ENCODE measurements at regions not wholly inside any gene's neighbourhood (a gene's known extent, or its start where the extent isn't known, plus 50 kb on each side); places are given as distances from the start of the nearest gene placed in this dataset.

DNA sequence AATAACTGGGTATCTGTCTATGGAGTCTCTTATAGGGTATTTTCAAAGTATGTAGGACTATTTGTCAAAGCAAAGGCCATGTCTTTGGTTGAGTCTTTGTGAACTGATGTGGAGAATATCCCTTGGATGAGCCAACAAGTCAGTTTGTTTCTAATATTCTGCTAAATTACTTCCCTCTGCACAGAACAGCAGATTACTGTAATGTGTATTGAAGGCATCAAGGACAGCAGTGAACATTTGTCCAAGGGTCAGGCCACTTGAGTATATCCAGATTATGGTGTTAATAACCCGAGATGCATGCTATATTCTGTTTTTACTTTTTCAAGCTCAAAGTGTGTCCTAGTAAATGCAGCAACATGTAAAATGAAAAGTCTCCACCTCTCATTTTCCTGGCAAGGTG, 144.2 kb upstream of the GLI3 start:
- ChIA-PET CTCF (ENCODE audit: low intra/inter-chr PET ratio) (no interaction called here), POLR2A (interaction anchor here (1.0 kb wide), 1 partner anchor 177 kb away, joined by 4 read pairs; no protein-coding TSS in a partner anchor)
- Histone ChIP-seq H3K4me3 (no peak overlapping the region), H3K9me1 (ENCODE audit: control insufficient read depth, insufficient read depth, low read length) (no peaks in the 10 kb centered on the region), H3K79me2 (ENCODE audit: control insufficient read depth, insufficient read depth, low read length) (no peaks in the 10 kb centered on the region), H3K9me3 (replicated peaks; ENCODE audit: control insufficient read depth, insufficient read depth, low read depth, low read length) (no peaks in the 10 kb centered on the region), H3K36me3 (ENCODE audit: control insufficient read depth, insufficient read depth, low read length) (no peaks in the 10 kb centered on the region), H4K20me1 (replicated peaks; ENCODE audit: control insufficient read depth, insufficient read depth, low read length) (no peaks in the 10 kb centered on the region), H3K9ac (ENCODE audit: insufficient read depth in 1 of 2, low read depth in 2 of 2, low read length in 2 of 2) (no peak overlapping the region), H2AFZ (ENCODE audit: low read depth, low read length) (no peak overlapping the region), H3K4me1 (replicated peaks in 1 of 2; ENCODE audit: control insufficient read depth in 2 of 2, insufficient read depth in 2 of 2, low read length in 2 of 2) (no peaks in the 10 kb centered on the region), H3K27me3 (ENCODE audit: control insufficient read depth in 2 of 2, insufficient read depth in 2 of 2, low read length in 2 of 2) (no peaks in the 10 kb centered on the region), H3K27ac (ENCODE audit: extremely low read depth, low read depth, low read length) (no peak overlapping the region), H3K4me2 (ENCODE audit: insufficient read depth, low read length) (no peak overlapping the region)
- in situ Hi-C loops (cut with MboI) = no loop called here
- ATAC-seq = no peak
- no peak for DNase-seq (ENCODE audit: extremely low read depth in 1 of 4, low spot score in 3 of 4)
- intact Hi-C loops (cut with micrococcal nuclease) = no loop called here
- 0% methylated on average over 1 of the region's 1 CpG for WGBS (ENCODE audit: insufficient coverage, low coverage, missing lambda C conversion rate)
- TF ChIP-seq ZNF586 (CRISPR knock-in tag; conservative IDR thresholded peaks at IDR 0.05) (no peak), PURB (CRISPR knock-in tag; IDR thresholded peaks at IDR 0.05; ENCODE audit: low read depth) (no peak), RBM39 (optimal IDR thresholded peaks at IDR 0.05; ENCODE audit: low read depth, low read length) (no peak), HNRNPLL (IDR thresholded peaks at IDR 0.05; ENCODE audit: low read depth, low read length, poor library complexity, severe bottlenecking) (no peak), THRB (CRISPR knock-in tag; conservative IDR thresholded peaks at IDR 0.05) (no peak), MAFG (tag; conservative IDR thresholded peaks at IDR 0.05) (no peak), ETV1 (tag; conservative IDR thresholded peaks at IDR 0.05; ENCODE audit: low read depth) (no peak), PCBP2 (IDR thresholded peaks at IDR 0.05; ENCODE audit: low read depth, low read length, poor library complexity, severe bottlenecking) (no peak)
- TF ChIP-seq, protein P1, sequence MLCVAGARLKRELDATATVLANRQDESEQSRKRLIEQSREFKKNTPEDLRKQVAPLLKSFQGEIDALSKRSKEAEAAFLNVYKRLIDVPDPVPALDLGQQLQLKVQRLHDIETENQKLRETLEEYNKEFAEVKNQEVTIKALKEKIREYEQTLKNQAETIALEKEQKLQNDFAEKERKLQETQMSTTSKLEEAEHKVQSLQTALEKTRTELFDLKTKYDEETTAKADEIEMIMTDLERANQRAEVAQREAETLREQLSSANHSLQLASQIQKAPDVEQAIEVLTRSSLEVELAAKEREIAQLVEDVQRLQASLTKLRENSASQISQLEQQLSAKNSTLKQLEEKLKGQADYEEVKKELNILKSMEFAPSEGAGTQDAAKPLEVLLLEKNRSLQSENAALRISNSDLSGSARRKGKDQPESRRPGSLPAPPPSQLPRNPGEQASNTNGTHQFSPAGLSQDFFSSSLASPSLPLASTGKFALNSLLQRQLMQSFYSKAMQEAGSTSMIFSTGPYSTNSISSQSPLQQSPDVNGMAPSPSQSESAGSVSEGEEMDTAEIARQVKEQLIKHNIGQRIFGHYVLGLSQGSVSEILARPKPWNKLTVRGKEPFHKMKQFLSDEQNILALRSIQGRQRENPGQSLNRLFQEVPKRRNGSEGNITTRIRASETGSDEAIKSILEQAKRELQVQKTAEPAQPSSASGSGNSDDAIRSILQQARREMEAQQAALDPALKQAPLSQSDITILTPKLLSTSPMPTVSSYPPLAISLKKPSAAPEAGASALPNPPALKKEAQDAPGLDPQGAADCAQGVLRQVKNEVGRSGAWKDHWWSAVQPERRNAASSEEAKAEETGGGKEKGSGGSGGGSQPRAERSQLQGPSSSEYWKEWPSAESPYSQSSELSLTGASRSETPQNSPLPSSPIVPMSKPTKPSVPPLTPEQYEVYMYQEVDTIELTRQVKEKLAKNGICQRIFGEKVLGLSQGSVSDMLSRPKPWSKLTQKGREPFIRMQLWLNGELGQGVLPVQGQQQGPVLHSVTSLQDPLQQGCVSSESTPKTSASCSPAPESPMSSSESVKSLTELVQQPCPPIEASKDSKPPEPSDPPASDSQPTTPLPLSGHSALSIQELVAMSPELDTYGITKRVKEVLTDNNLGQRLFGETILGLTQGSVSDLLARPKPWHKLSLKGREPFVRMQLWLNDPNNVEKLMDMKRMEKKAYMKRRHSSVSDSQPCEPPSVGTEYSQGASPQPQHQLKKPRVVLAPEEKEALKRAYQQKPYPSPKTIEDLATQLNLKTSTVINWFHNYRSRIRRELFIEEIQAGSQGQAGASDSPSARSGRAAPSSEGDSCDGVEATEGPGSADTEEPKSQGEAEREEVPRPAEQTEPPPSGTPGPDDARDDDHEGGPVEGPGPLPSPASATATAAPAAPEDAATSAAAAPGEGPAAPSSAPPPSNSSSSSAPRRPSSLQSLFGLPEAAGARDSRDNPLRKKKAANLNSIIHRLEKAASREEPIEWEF (CRISPR knock-in tag; IDR thresholded peaks at IDR 0.05) = no peak
- BruUV-seq (replicated peaks) = no TSS peak
- FAIRE-seq = no peak

Data from K562 (cell line).